Kidney (tissue), 13 donors: ENCODE measurements at regions not wholly inside any gene's neighbourhood (a gene's known extent, or its start where the extent isn't known, plus 50 kb on each side); places are given as distances from the start of the nearest gene placed in this dataset.

Experiments
- DNase-seq, 5 donors: peaks; one replicate each; pipeline ENCODE4 v3.0.0-alpha.2; 2013 to 2020
- FAIRE-seq: peaks from 2 replicates; lab custom pipeline; 2012; peaks lifted over from hg19 to GRCh38; lab: Jason Lieb, UNC
- H3K27ac ChIP-seq, 2 donors: one replicate each; pipeline ENCODE4 v1.7.0; 2013; ENCODE audit warnings: low read depth in 2 of 2, low read length in 2 of 2, inconsistent platforms in 1 of 2
- H3K27me3 ChIP-seq: one replicate; pipeline ENCODE4 v1.7.1; 2013; ENCODE audit warnings: low read length, inconsistent platforms; ENCODE audit not compliant: control insufficient read depth, insufficient read depth
- H3K36me3 ChIP-seq, 3 donors: one replicate each; pipeline versions ENCODE4 v1.7.0 to v1.7.1; 2013; ENCODE audit warnings: low read length in 3 of 3, control low read depth in 1 of 3, inconsistent platforms in 1 of 3; ENCODE audit not compliant: insufficient read depth in 3 of 3, control insufficient read depth in 2 of 3
- H3K4me1 ChIP-seq, 3 donors: one replicate each; pipeline versions ENCODE4 v1.7.0 to v1.7.1; 2013; ENCODE audit warnings: low read length in 3 of 3, inconsistent platforms in 1 of 3, low read depth in 1 of 3; ENCODE audit not compliant: control insufficient read depth in 2 of 3, insufficient read depth in 2 of 3
- H3K4me3 ChIP-seq, 3 donors: one replicate each; pipeline versions ENCODE4 v1.7.0 to v1.8.1; 2013; ENCODE audit warnings: low read length in 3 of 3, control low read depth in 1 of 3, inconsistent platforms in 1 of 3
- H3K9ac ChIP-seq, 3 donors: one replicate each; pipeline versions ENCODE4 v1.7.0 to v1.7.1; 2013; ENCODE audit warnings: low read length in 3 of 3, control low read depth in 1 of 3, inconsistent platforms in 1 of 3
- H3K9me3 ChIP-seq, 3 donors: one replicate each; pipeline versions ENCODE4 v1.7.0 to v1.7.1; 2013; ENCODE audit warnings: low read length in 3 of 3, control low read depth in 1 of 3, inconsistent platforms in 1 of 3; ENCODE audit not compliant: control insufficient read depth in 2 of 3, insufficient read depth in 1 of 3
- CTCF ChIP-seq: IDR thresholded peaks from 3 replicates; pipeline ENCODE4 v1.5.1; 2012; ENCODE audit warnings: mild to moderate bottlenecking, moderate library complexity, borderline replicate concordance; ENCODE audit not compliant: insufficient read depth; ENCODE audit errors: extremely low read depth
- intact Hi-C: fragments of 100-400 bp; cut with DNase I; formaldehyde crosslinking; loops from one replicate; pipeline ENCODE4 v1.11.1; 2022
- donor health status: control.
- donor health status: control.
- donor health status: control.
- donor health status: control.
- donor health status: control.
- donor health status: DM: yes; HTN: yes; CAD: no.
- donor health status: Normal renal cell carcinoma (clear cell type).

GRCh38 chr22:49483281-49483870, 344.3 kb downstream of the BRD1 start:
- Histone ChIP-seq H3K9ac (no peak overlapping the region), H3K27me3 (peaks cover 4% of the 10 kb centered on the region), H3K9me3 (no peaks in the 10 kb centered on the region), H3K4me1 (no peaks in the 10 kb centered on the region), H3K36me3 (no peaks in the 10 kb centered on the region), H3K27ac (no peak overlapping the region), H3K4me3 (no peak overlapping the region)
- DNase-seq, result no peak
- FAIRE-seq, result no peak
- no peak for TF ChIP-seq CTCF
- intact Hi-C loops, result no loop called here

GRCh38 chr22:49482811-49483210, 344.9 kb downstream of the BRD1 start:
- Histone ChIP-seq H3K9ac (no peak overlapping the region), H3K9me3 (no peaks in the 10 kb centered on the region), H3K4me3 (no peak overlapping the region), H3K4me1 (no peaks in the 10 kb centered on the region), H3K27ac (no peak overlapping the region), H3K36me3 (no peaks in the 10 kb centered on the region), H3K27me3 (peaks cover 4% of the 10 kb centered on the region)
- DNase-seq (no peak), FAIRE-seq (no peak)
- TF ChIP-seq CTCF, result no peak
- intact Hi-C loops, result no loop called here

- no peak overlapping the region for H3K9ac ChIP-seq
- peaks cover 4% of the 10 kb centered on the region for H3K27me3 ChIP-seq
- H3K4me3 ChIP-seq, result peak overlapping the region in 2 of 3 donors; percentile 6 to 19
- no peaks in the 10 kb centered on the region for H3K9me3 ChIP-seq
- H3K27ac ChIP-seq, result no peak overlapping the region
- DNase-seq, result peak in 4 of 5 donors; percentile 75 to 79 (median 76)
- no peak for TF ChIP-seq CTCF
- H3K4me1 ChIP-seq, result no peaks in the 10 kb centered on the region
- intact Hi-C loops, result no loop called here
- H3K36me3 ChIP-seq, result no peaks in the 10 kb centered on the region
- FAIRE-seq, result no peak
Observed at GRCh38 chr22:49481659-49482399, 345.8 kb downstream of the BRD1 start.
